GM12875 (cell line): ENCODE measurements at regions not wholly inside any gene's neighbourhood (a gene's known extent, or its start where the extent isn't known, plus 50 kb on each side); places are given as distances from the start of the nearest gene placed in this dataset.

Experiments
- H3K4me3 ChIP-seq: one replicate; pipeline ENCODE4 v1.5.1; 2011; ENCODE audit warnings: low read depth, low read length, control low read depth
- CTCF ChIP-seq: IDR thresholded peaks from 2 replicates; pipeline ENCODE4 v1.5.1; 2011; ENCODE audit warnings: low read depth, mild to moderate bottlenecking, control low read depth, inconsistent platforms, low read length, moderate library complexity, borderline replicate concordance; ENCODE audit not compliant: insufficient read depth

- no peak for TF ChIP-seq CTCF
Measured at GRCh38 chr3:164673738-164674137, 404.6 kb downstream of the SI start.

GRCh38 chr3:164658125-164658524 lies 420.2 kb downstream of the SI start:
- H3K4me3 ChIP-seq = no peak overlapping the region
- no peak for TF ChIP-seq CTCF

More at GRCh38 chr3:164673738-164674137, 404.6 kb downstream of the SI start:
- H3K4me3 ChIP-seq = no peak overlapping the region

- H3K4me3 ChIP-seq = no peak overlapping the region
- no peak for TF ChIP-seq CTCF
Measured at GRCh38 chr3:164657631-164658030, 420.7 kb downstream of the SI start.

GRCh38 chr3:164655462-164655861 lies 422.8 kb downstream of the SI start:
- TF ChIP-seq CTCF = no peak
- no peak overlapping the region for H3K4me3 ChIP-seq

GRCh38 chr3:164641071-164641470 lies 437.2 kb downstream of the SI start:
- TF ChIP-seq CTCF = no peak
- H3K4me3 ChIP-seq = no peak overlapping the region

GRCh38 chr3:164640591-164640990 lies 437.7 kb downstream of the SI start:
- no peak overlapping the region for H3K4me3 ChIP-seq
- no peak for TF ChIP-seq CTCF

GRCh38 chr3:164620956-164621355 lies 457.3 kb downstream of the SI start:
- H3K4me3 ChIP-seq = no peak overlapping the region
- TF ChIP-seq CTCF = no peak
